CD4-positive, alpha-beta T cell (primary cell): ENCODE measurements at regions not wholly inside any gene's neighbourhood (a gene's known extent, or its start where the extent isn't known, plus 50 kb on each side); places are given as distances from the start of the nearest gene placed in this dataset.

Experiments
- ATAC-seq: fragments of 200-7000 bp; cut with Tn5 transposase; one replicate; pipeline ENCODE4 v1.10.0; 2022; ENCODE audit warnings: mild to moderate bottlenecking; ENCODE audit not compliant: poor library complexity
- CTCF ChIA-PET: fragments of 350-600 bp; sonication (Branson Sonifier 250); formaldehyde crosslinking; loops from one replicate; lab custom pipeline; 2021; ENCODE audit warnings: antibody characterized with exemption, inconsistent platforms; lab: Charles Lee
- POLR2A ChIA-PET: fragments of 350-600 bp; sonication (Branson Sonifier 250); formaldehyde crosslinking; loops from one replicate; lab custom pipeline; 2021; ENCODE audit warnings: antibody characterized with exemption, inconsistent platforms; lab: Charles Lee
- DNase-seq, 14 experiments: peaks; one replicate each; pipeline ENCODE4 v3.0.0-alpha.2; 2013 to 2020; ENCODE audit warnings: mixed read lengths in 2 of 14
- H3K27ac ChIP-seq, 2 donors: one replicate each; pipeline versions ENCODE4 v1.5.1 to v1.7.0; 2013; ENCODE audit warnings: low read length in 2 of 2, low read depth in 1 of 2, mild to moderate bottlenecking in 1 of 2
- H3K27me3 ChIP-seq, 2 experiments: 1 replicate in 1 of 2; 2 replicates in 1 of 2; pipeline versions ENCODE4 v1.6.1 to v1.7.0; 2013; ENCODE audit warnings: low read length in 2 of 2, control low read depth in 1 of 2, mild to moderate bottlenecking in 1 of 2, moderate library complexity in 1 of 2; ENCODE audit not compliant: insufficient read depth in 2 of 2, control insufficient read depth in 1 of 2
- H3K36me3 ChIP-seq: one replicate; pipeline ENCODE4 v1.6.1; 2013; ENCODE audit warnings: low read length, control low read depth; ENCODE audit not compliant: insufficient read depth
- H3K4me1 ChIP-seq: one replicate; pipeline ENCODE4 v1.6.1; 2013; ENCODE audit warnings: low read length, control low read depth; ENCODE audit not compliant: insufficient read depth
- H3K4me3 ChIP-seq: one replicate; pipeline ENCODE4 v1.5.1; 2013; ENCODE audit warnings: mild to moderate bottlenecking, low read length, moderate library complexity
- H3K9me3 ChIP-seq, 2 experiments: 1 replicate in 1 of 2; 2 replicates in 1 of 2; pipeline versions ENCODE4 v1.6.1 to v1.7.0; 2013; ENCODE audit warnings: low read length in 2 of 2, mild to moderate bottlenecking in 2 of 2, control low read depth in 1 of 2, moderate library complexity in 1 of 2; ENCODE audit not compliant: control insufficient read depth in 1 of 2, insufficient read depth in 1 of 2
- H3K27ac Mint-ChIP-seq: one replicate; pipeline ENCODE4 v1.8.0; 2020; ENCODE audit warnings: mixed read lengths
- H3K27me3 Mint-ChIP-seq: one replicate; pipeline ENCODE4 v1.8.0; 2021; ENCODE audit warnings: mixed read lengths
- H3K36me3 Mint-ChIP-seq: one replicate; pipeline ENCODE4 v1.8.0; 2021; ENCODE audit warnings: low read depth, mixed read lengths
- H3K4me1 Mint-ChIP-seq: one replicate; pipeline ENCODE4 v1.8.0; 2021; ENCODE audit warnings: low read depth, mixed read lengths
- H3K4me3 Mint-ChIP-seq: one replicate; pipeline ENCODE4 v1.8.0; 2020; ENCODE audit warnings: mild to moderate bottlenecking, mixed read lengths
- H3K9me3 Mint-ChIP-seq: one replicate; pipeline ENCODE4 v1.8.0; 2020; ENCODE audit warnings: mixed read lengths
- intact Hi-C, 2 experiments: fragments of 100-400 bp; cut with DNase I in 1 of 2; cut with micrococcal nuclease in 1 of 2; formaldehyde crosslinking; loops; one replicate each; pipeline versions ENCODE4 v1.15.1 to v1.9.0; 2023 to 2025; cut with DNase I, micrococcal nuclease
- TF ChIP-seq, protein P1 (sequence below): fragments of 200-600 bp; IDR thresholded peaks from one replicate; pipeline ENCODE4 v1.8.0; 2022; ENCODE audit warnings: antibody characterized with exemption, mild to moderate bottlenecking

DNA sequence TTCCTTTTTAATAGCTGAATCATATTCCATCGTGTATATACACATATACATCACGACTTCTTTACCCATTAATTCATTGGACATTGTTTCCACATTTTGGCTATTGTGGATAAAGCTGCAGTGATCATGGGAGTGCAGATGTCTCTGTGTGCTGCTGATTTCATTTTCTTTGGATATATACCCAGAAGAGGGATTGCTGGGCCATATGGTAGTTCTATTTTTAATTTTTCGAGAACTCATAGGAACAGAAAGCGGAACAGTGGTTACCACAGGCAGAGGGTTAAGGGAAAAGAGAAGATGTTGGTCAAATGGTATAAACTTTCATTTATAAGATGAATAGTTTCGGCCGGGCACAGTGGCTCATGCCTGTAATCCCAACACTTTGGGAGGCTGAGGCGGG is 187.4 kb upstream of the MYOCD start:
- ChIA-PET POLR2A (no interaction called here), CTCF (no interaction called here)
- no peaks in the 10 kb centered on the region for H3K4me1 Mint-ChIP-seq
- Histone ChIP-seq H3K27ac (no peak overlapping the region), H3K4me3 (no peak overlapping the region), H3K9me3 (no peaks in the 10 kb centered on the region), H3K27me3 (no peaks in the 10 kb centered on the region), H3K4me1 (no peaks in the 10 kb centered on the region), H3K36me3 (no peaks in the 10 kb centered on the region)
- H3K27ac Mint-ChIP-seq: no peak overlapping the region
- no peaks in the 10 kb centered on the region for H3K27me3 Mint-ChIP-seq
- intact Hi-C loops: loop anchor here in 1 of 2 experiments (10.0 kb wide), 1 partner anchor 56 kb away; no protein-coding TSS in a partner anchor
- TF ChIP-seq, protein P1, sequence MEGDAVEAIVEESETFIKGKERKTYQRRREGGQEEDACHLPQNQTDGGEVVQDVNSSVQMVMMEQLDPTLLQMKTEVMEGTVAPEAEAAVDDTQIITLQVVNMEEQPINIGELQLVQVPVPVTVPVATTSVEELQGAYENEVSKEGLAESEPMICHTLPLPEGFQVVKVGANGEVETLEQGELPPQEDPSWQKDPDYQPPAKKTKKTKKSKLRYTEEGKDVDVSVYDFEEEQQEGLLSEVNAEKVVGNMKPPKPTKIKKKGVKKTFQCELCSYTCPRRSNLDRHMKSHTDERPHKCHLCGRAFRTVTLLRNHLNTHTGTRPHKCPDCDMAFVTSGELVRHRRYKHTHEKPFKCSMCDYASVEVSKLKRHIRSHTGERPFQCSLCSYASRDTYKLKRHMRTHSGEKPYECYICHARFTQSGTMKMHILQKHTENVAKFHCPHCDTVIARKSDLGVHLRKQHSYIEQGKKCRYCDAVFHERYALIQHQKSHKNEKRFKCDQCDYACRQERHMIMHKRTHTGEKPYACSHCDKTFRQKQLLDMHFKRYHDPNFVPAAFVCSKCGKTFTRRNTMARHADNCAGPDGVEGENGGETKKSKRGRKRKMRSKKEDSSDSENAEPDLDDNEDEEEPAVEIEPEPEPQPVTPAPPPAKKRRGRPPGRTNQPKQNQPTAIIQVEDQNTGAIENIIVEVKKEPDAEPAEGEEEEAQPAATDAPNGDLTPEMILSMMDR: no peak
- no peak for DNase-seq
- no peak overlapping the region for H3K4me3 Mint-ChIP-seq
- ATAC-seq: no peak
- H3K9me3 Mint-ChIP-seq: peaks cover 9% of the 10 kb centered on the region
- H3K36me3 Mint-ChIP-seq: no peaks in the 10 kb centered on the region

DNA sequence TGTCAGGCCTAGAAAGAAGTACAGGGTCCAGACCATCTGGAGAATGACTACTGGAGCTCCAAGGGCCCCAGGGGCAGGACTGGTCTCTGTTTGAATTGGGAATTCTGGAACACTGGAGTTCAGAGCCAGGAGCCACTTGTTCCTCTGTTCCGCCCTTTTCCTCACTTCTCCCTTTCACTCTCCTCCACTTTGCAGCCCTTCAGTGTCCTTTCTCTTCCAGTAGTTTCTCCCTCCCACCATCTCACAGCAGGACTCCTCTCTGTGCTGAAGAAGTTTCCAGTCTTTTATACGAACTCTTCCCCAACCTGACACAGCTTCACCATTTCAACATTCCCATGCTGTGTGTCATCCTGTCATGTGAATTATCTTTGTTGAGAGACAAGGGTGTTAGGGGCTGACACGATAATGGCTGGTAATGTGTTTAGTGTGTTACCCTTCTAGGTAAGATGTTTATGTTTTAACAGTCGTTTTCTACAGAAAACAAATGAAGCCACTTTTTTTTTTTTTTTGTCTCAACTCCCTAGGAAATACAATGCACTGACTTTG is 180.3 kb upstream of the MYOCD start:
- POLR2A ChIA-PET: no interaction called here
- intact Hi-C loops: no loop called here
- Mint-ChIP-seq H3K27me3 (no peaks in the 10 kb centered on the region), H3K27ac (no peak overlapping the region), H3K36me3 (no peaks in the 10 kb centered on the region), H3K9me3 (peaks cover 5% of the 10 kb centered on the region), H3K4me1 (no peaks in the 10 kb centered on the region), H3K4me3 (no peak overlapping the region)
- no peak for DNase-seq
- H3K4me1 ChIP-seq: no peaks in the 10 kb centered on the region
- no peak for ATAC-seq
- no peaks in the 10 kb centered on the region for H3K27me3 ChIP-seq
- no peaks in the 10 kb centered on the region for H3K9me3 ChIP-seq
- H3K36me3 ChIP-seq: no peaks in the 10 kb centered on the region
- H3K4me3 ChIP-seq: no peak overlapping the region
- TF ChIP-seq, protein P1: no peak
- CTCF ChIA-PET: no interaction called here
- H3K27ac ChIP-seq: no peak overlapping the region

DNA sequence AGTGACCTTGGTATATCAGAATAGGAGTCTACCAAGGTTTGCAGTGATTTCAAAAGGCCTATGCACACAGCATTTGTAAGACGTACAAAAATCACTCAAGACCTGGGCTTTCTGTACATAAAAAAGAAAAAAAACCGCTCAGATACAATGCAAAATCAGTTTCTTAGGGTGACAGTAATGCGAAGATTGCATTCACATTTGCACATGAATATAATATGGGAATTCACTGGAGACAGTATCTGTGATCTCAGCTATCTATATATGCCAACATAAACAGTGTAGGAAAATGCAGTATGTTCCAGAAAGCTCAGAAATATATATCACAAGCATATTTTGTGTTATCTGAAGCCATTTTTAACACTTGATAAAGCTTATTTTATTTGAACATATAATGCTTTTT is 176.4 kb upstream of the MYOCD start:
- Histone ChIP-seq H3K27ac (no peak overlapping the region), H3K4me1 (no peaks in the 10 kb centered on the region), H3K9me3 (peaks cover 0 to 4% of the 10 kb centered on the region in 2 experiments), H3K27me3 (no peaks in the 10 kb centered on the region), H3K4me3 (no peak overlapping the region), H3K36me3 (no peaks in the 10 kb centered on the region)
- DNase-seq (no peak), ATAC-seq (no peak)
- no peaks in the 10 kb centered on the region for H3K36me3 Mint-ChIP-seq
- H3K4me1 Mint-ChIP-seq: no peaks in the 10 kb centered on the region
- no peak overlapping the region for H3K4me3 Mint-ChIP-seq
- TF ChIP-seq, protein P1: no peak
- POLR2A ChIA-PET: no interaction called here
- intact Hi-C loops: no loop called here
- H3K27ac Mint-ChIP-seq: no peak overlapping the region
- CTCF ChIA-PET: no interaction called here
- H3K9me3 Mint-ChIP-seq: peaks cover 5% of the 10 kb centered on the region
- H3K27me3 Mint-ChIP-seq: no peaks in the 10 kb centered on the region
